K562 (cell line): ENCODE measurements at regions not wholly inside any gene's neighbourhood (a gene's known extent, or its start where the extent isn't known, plus 50 kb on each side); places are given as distances from the start of the nearest gene placed in this dataset.

Experiments
- CHAMP1 ChIP-seq: fragments of 450-650 bp; IDR thresholded peaks from 2 replicates; pipeline ENCODE4 v1.6.1; 2016; ENCODE audit warnings: mild to moderate bottlenecking
- CTBP1 ChIP-seq: fragments of 450-650 bp; IDR thresholded peaks from 2 replicates; pipeline ENCODE4 v1.6.1; 2016; ENCODE audit warnings: borderline replicate concordance
- GMEB1 ChIP-seq: fragments of 250-450 bp; sonication (Bioruptor Pico); IDR thresholded peaks from 2 replicates; pipeline ENCODE4 v1.4.0; 2020; ENCODE audit warnings: mild to moderate bottlenecking
- HOXB6 ChIP-seq: fragments of 250-450 bp; sonication (Bioruptor Pico); IDR thresholded peaks from 2 replicates; pipeline ENCODE4 v1.5.1; 2022; ENCODE audit warnings: mild to moderate bottlenecking, borderline replicate concordance
- KAT2B ChIP-seq: IDR thresholded peaks from one replicate; pipeline ENCODE4 v1.6.1; 2012; ENCODE audit warnings: low read depth, mild to moderate bottlenecking, control low read depth, inconsistent platforms, low read length, moderate library complexity
- LARP7 ChIP-seq: fragments of 450-650 bp; IDR thresholded peaks from 2 replicates; pipeline ENCODE4 v1.6.1; 2016
- MYBL2 ChIP-seq, 2 experiments: fragments of 450-650 bp in 1 of 2; sonication (generic) in 1 of 2; formaldehyde crosslinking in 1 of 2; IDR thresholded peaks; 2 replicates each; pipeline versions ENCODE4 v1.6.1 to v1.8.1; 2017 to 2022; ENCODE audit warnings: borderline replicate concordance in 1 of 2, inconsistent platforms in 1 of 2, low read depth in 1 of 2, mild to moderate bottlenecking in 1 of 2, missing genetic modification reagents in 1 of 2, moderate library complexity in 1 of 2
- NELFE ChIP-seq: IDR thresholded peaks from 2 replicates; pipeline ENCODE4 v1.6.1; 2011; ENCODE audit warnings: mild to moderate bottlenecking; ENCODE audit not compliant: insufficient read depth, insufficient read length
- NR4A1 ChIP-seq, 2 experiments: fragments of 250-450 bp in 1 of 2; fragments of 450-650 bp in 1 of 2; sonication (Bioruptor Pico) in 1 of 2; IDR thresholded peaks; 2 replicates each; pipeline versions ENCODE4 v1.4.0 to v1.6.1; 2016 to 2020; ENCODE audit warnings: mild to moderate bottlenecking in 2 of 2, missing compliant biosample characterization in 1 of 2, missing genetic modification characterization in 1 of 2, moderate library complexity in 1 of 2
- POLR2AphosphoS2 ChIP-seq: IDR thresholded peaks from 2 replicates; pipeline ENCODE4 v1.6.1; 2012; ENCODE audit warnings: low read length, improper control_type of control experiment
- TCFL5 ChIP-seq: fragments of 250-450 bp; sonication (Bioruptor Pico); conservative IDR thresholded peaks from 2 replicates; pipeline ENCODE4 v1.6.1; 2021; ENCODE audit warnings: mild to moderate bottlenecking, moderate library complexity, matching md5 sums
- THAP7 ChIP-seq: fragments of 250-450 bp; sonication (Bioruptor Pico); IDR thresholded peaks from 2 replicates; pipeline ENCODE4 v1.5.0; 2021
- XRCC5 ChIP-seq: fragments of 200-400 bp; formaldehyde crosslinking; IDR thresholded peaks from 2 replicates; pipeline ENCODE4 v1.6.1; 2017; ENCODE audit warnings: low read depth, mild to moderate bottlenecking, low read length
- ZNF24 ChIP-seq: fragments of 450-650 bp; IDR thresholded peaks from 2 replicates; pipeline ENCODE4 v1.6.1; 2016
- ZNF316 ChIP-seq: fragments of 450-650 bp; IDR thresholded peaks from 2 replicates; pipeline ENCODE4 v1.6.1; 2016
- ZNF609 ChIP-seq: sonication (generic); formaldehyde crosslinking; IDR thresholded peaks from 2 replicates; pipeline ENCODE4 v1.8.1; 2023; ENCODE audit warnings: missing genetic modification reagents, mild to moderate bottlenecking, borderline replicate concordance
- ZNF79 ChIP-seq: fragments of 250-450 bp; sonication (Bioruptor Pico); IDR thresholded peaks from 2 replicates; pipeline ENCODE4 v1.4.0; 2020; ENCODE audit warnings: low read depth, mild to moderate bottlenecking, moderate library complexity

- no peak for TF ChIP-seq GMEB1 (CRISPR knock-in tag)
- no peak for TF ChIP-seq NR4A1 (CRISPR knock-in tag; IDR thresholded peaks at IDR 0.05)
- TF ChIP-seq NR4A1 (tag; IDR thresholded peaks at IDR 0.05): no peak
- no peak for TF ChIP-seq HOXB6
- 0 out of 2 replicates have a peak, but pooled peaks have one; percentile 32 for TF ChIP-seq ZNF24
- TF ChIP-seq ZNF79 (CRISPR knock-in tag): no peak
- TF ChIP-seq XRCC5: no peak
- no peak for TF ChIP-seq POLR2AphosphoS2
- no peak for TF ChIP-seq THAP7 (CRISPR knock-in tag)
- TF ChIP-seq CTBP1: peak; percentile 53; the same call in 1 of the 2 replicates
- TF ChIP-seq KAT2B: no peak
- TF ChIP-seq TCFL5 (CRISPR knock-in tag): no peak
- no peak for TF ChIP-seq NELFE
- no peak for TF ChIP-seq MYBL2 (IDR thresholded peaks at IDR 0.05; ENCODE audit: low read depth)
- no peak for TF ChIP-seq MYBL2 (CRISPR knock-in tag; IDR thresholded peaks at IDR 0.05; ENCODE audit: borderline replicate concordance)
- no peak for TF ChIP-seq LARP7
- TF ChIP-seq CHAMP1: no peak
- TF ChIP-seq ZNF316: no peak
- no peak for TF ChIP-seq ZNF609 (CRISPR knock-in tag)
Measured at GRCh38 chr4:140250989-140251552, 97.1 kb upstream of the MAML3 start (continued).
